Astrocyte of the spinal cord (primary cell): ENCODE measurements at regions not wholly inside any gene's neighbourhood (a gene's known extent, or its start where the extent isn't known, plus 50 kb on each side); places are given as distances from the start of the nearest gene placed in this dataset.

Experiments used
- DNase-seq: peaks from one replicate; pipeline ENCODE4 v3.0.0; 2011; ENCODE audit warnings: low read depth, low spot score
- H3K4me3 ChIP-seq: 2 replicates; pipeline ENCODE4 v1.5.1; 2011; ENCODE audit warnings: low read depth, mild to moderate bottlenecking, low read length, moderate library complexity
- CTCF ChIP-seq: IDR thresholded peaks from 2 replicates; pipeline ENCODE4 v1.5.1; 2012; ENCODE audit warnings: low read depth, mild to moderate bottlenecking, low read length, inconsistent platforms
- in situ Hi-C: cut with HindIII; loops from 2 replicates; pipeline ENCODE4 v1.10.0; 2017; ENCODE audit warnings: low sequenced_read_pairs

- TF ChIP-seq CTCF: no peak
- no peak overlapping the region for H3K4me3 ChIP-seq
- in situ Hi-C loops: no loop called here
- no peak for DNase-seq
These were observed 93.9 kb downstream of the SNX18 start for GRCh38 chr5:54611290-54611951.

GRCh38 chr5:54610197-54610944, 92.8 kb downstream of the SNX18 start:
- in situ Hi-C loops: no loop called here
- no peak overlapping the region for H3K4me3 ChIP-seq
- no peak for DNase-seq
- TF ChIP-seq CTCF: no peak

- TF ChIP-seq CTCF: no peak
- in situ Hi-C loops: no loop called here
- no peak overlapping the region for H3K4me3 ChIP-seq
- DNase-seq: no peak
These were observed 91.0 kb downstream of the SNX18 start for GRCh38 chr5:54608423-54609085.

GRCh38 chr5:54607006-54607405, 89.4 kb downstream of the SNX18 start:
- H3K4me3 ChIP-seq: no peak overlapping the region
- in situ Hi-C loops: no loop called here
- TF ChIP-seq CTCF: no peak
- DNase-seq: no peak

GRCh38 chr5:54603372-54603771, 85.8 kb downstream of the SNX18 start:
- TF ChIP-seq CTCF: no peak
- H3K4me3 ChIP-seq: no peak overlapping the region
- DNase-seq: no peak
- in situ Hi-C loops: no loop called here

GRCh38 chr5:54602475-54602874, 84.9 kb downstream of the SNX18 start:
- TF ChIP-seq CTCF: no peak
- DNase-seq: no peak
- no peak overlapping the region for H3K4me3 ChIP-seq
- in situ Hi-C loops: no loop called here
